GM18870 (cell line): ENCODE measurements at regions not wholly inside any gene's neighbourhood (a gene's known extent, or its start where the extent isn't known, plus 50 kb on each side); places are given as distances from the start of the nearest gene placed in this dataset.
A peak's percentile ranks its signal among the peaks of the same experiment; 100 is the strongest.

Experiments used
- ATAC-seq: cut with Tn5 transposase; IDR thresholded peaks from one replicate; pipeline ENCODE4 v1.9.1; 2021; ENCODE audit warnings: moderate library complexity; ENCODE audit not compliant: unreplicated experiment

- no peak for ATAC-seq
These were observed 51.0 kb upstream of the PCBP1 start for GRCh38 chr2:70036290-70036689.

- ATAC-seq = no peak
These were observed 51.9 kb upstream of the PCBP1 start for GRCh38 chr2:70035344-70035844.

- no peak for ATAC-seq
These were observed 56.4 kb upstream of the PCBP1 start for GRCh38 chr2:70030724-70031420.

- no peak for ATAC-seq
These were observed 57.4 kb upstream of the PCBP1 start for GRCh38 chr2:70029814-70030409.

GRCh38 chr2:70024284-70024683 lies 62.9 kb upstream of the ASPRV1 start:
- ATAC-seq = no peak

GRCh38 chr2:70019096-70019495 lies 57.7 kb upstream of the ASPRV1 start:
- no peak for ATAC-seq

GRCh38 chr2:70017962-70018361 lies 56.5 kb upstream of the ASPRV1 start:
- no peak for ATAC-seq

GRCh38 chr2:70014959-70015358 lies 53.5 kb upstream of the ASPRV1 start:
- peak; percentile 58 for ATAC-seq

GRCh38 chr2:70012887-70013286 lies 51.5 kb upstream of the ASPRV1 start:
- no peak for ATAC-seq

GRCh38 chr2:70011786-70012185 lies 50.4 kb upstream of the ASPRV1 start:
- no peak for ATAC-seq

GRCh38 chr2:70011335-70011734 lies 49.9 kb upstream of the ASPRV1 start:
- no peak for ATAC-seq
